ENCODE measurements at regions not wholly inside any gene's neighbourhood (a gene's known extent, or its start where the extent isn't known, plus 50 kb on each side); places are given as distances from the start of the nearest gene placed in this dataset.

GRCh38 chr16:73505577-73505976, 457.6 kb upstream of the ZFHX3 start:
- Histone ChIP-seq H4K20me1 (ENCODE audit: insufficient read depth, low read length) (no peaks in the 10 kb centered on the region), H3K79me2 (ENCODE audit: insufficient read depth, low read depth, low read length) (no peaks in the 10 kb centered on the region), H3K4me2 (ENCODE audit: low read length) (no peak overlapping the region), H3K27ac (ENCODE audit: low read depth, low read length, poor library complexity, severe bottlenecking) (no peak overlapping the region), H3K9me2 (ENCODE audit: insufficient read depth, low read length) (no peaks in the 10 kb centered on the region), H3K4me3 (ENCODE audit: low read depth, low read length, poor library complexity, severe bottlenecking) (no peak overlapping the region), H3K9me3 (ENCODE audit: low read length) (no peaks in the 10 kb centered on the region), H3K4me1 (ENCODE audit: insufficient read depth, low read length, poor library complexity, severe bottlenecking) (no peaks in the 10 kb centered on the region), H3K36me3 (ENCODE audit: insufficient read depth, low read length) (no peaks in the 10 kb centered on the region), H2AFZ (ENCODE audit: low read length) (no peak overlapping the region)
- ChIA-PET CTCF (ENCODE audit: unreplicated experiment) (no interaction called here), POLR2A (no interaction called here)
- intact Hi-C loops (cut with micrococcal nuclease; ENCODE audit: unreplicated experiment) = no loop called here
- BruUV-seq (replicated peaks) = no TSS peak
- DNase-seq (ENCODE audit: low spot score) = no peak
- no peak for TF ChIP-seq EZH2phosphoT487 (IDR thresholded peaks at IDR 0.05; ENCODE audit: borderline replicate concordance, low read depth, low read length)
- TF ChIP-seq, protein P1, sequence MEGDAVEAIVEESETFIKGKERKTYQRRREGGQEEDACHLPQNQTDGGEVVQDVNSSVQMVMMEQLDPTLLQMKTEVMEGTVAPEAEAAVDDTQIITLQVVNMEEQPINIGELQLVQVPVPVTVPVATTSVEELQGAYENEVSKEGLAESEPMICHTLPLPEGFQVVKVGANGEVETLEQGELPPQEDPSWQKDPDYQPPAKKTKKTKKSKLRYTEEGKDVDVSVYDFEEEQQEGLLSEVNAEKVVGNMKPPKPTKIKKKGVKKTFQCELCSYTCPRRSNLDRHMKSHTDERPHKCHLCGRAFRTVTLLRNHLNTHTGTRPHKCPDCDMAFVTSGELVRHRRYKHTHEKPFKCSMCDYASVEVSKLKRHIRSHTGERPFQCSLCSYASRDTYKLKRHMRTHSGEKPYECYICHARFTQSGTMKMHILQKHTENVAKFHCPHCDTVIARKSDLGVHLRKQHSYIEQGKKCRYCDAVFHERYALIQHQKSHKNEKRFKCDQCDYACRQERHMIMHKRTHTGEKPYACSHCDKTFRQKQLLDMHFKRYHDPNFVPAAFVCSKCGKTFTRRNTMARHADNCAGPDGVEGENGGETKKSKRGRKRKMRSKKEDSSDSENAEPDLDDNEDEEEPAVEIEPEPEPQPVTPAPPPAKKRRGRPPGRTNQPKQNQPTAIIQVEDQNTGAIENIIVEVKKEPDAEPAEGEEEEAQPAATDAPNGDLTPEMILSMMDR (conservative IDR thresholded peaks at IDR 0.05; ENCODE audit: low read length) = no peak

DNA sequence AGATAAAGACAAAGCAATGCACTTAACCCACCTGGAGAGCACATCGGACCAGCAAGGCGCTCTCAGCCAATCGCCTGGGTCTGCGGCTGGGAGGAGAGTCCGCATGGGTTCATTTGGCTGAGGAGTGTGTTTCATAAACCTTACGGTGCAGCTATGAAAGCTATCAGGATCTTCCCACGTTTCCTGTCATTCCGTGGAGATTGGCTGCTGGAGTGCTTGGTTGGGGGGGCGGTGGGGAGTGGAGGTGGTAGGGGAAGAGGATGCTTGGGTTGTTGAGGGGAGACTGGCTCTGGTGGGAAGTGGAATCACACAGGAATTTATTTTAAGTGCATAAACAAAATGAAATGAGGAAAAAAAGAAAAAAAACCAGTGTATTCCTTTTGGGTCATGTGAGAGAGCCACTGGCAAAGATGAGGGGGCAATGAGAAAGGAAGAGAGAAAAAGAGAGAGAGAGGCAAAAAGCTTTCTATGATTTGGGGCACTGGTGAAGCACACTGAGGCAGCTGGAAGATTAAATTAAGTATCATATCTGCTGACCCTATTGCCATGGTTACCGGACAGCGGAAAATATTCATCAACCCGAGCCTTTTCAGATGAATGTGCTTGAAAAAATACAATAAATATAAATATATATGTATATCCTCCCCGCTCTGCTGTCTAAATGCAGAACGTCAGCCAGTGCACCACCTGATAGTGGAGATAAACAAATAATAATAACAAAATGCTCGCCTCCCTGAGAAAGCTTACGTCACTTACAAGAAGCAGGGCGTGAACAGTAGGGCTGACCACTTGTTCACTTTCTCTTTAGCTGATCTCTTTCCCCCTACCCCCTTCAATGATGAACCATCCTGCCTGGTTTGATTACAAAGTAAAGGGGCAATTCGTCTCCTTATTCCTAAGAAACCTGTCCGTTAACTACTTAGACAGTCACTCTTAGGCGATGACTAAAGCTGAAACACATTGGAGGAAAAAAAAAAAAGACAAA, 457.0 kb upstream of the ZFHX3 start:
- TF ChIP-seq, protein P1 (conservative IDR thresholded peaks at IDR 0.05; ENCODE audit: low read length) = no peak
- TF ChIP-seq EZH2phosphoT487 (IDR thresholded peaks at IDR 0.05; ENCODE audit: borderline replicate concordance, low read depth, low read length) = no peak
- no TSS peak for BruUV-seq (replicated peaks)

DNA sequence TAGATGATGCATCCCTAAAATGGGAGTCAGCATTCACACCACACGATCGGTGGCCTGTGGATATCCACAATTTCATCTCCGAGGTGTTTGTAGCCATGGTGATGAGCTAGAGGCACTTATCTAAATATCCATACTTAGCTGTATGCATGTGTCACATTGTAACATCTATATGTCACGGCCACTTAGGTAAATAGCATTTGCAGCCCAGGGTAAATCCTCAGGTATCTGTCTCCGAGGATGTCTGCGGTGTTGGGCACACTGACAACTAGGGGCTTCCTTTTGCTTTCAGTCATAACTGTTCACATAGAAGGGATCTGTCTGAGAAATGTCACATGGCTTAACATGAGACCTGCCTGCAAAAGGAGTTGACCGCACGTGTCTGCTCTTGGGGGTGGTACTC, 455.2 kb upstream of the ZFHX3 start:
- no peak overlapping the region for H3K4me3 ChIP-seq (ENCODE audit: low read depth, low read length, poor library complexity, severe bottlenecking)
- no peaks in the 10 kb centered on the region for H3K36me3 ChIP-seq (ENCODE audit: insufficient read depth, low read length)
- no peaks in the 10 kb centered on the region for H4K20me1 ChIP-seq (ENCODE audit: insufficient read depth, low read length)
- no peak overlapping the region for H3K27ac ChIP-seq (ENCODE audit: low read depth, low read length, poor library complexity, severe bottlenecking)
- no peak overlapping the region for H2AFZ ChIP-seq (ENCODE audit: low read length)
- intact Hi-C loops (cut with micrococcal nuclease; ENCODE audit: unreplicated experiment) = no loop called here
- no peaks in the 10 kb centered on the region for H3K9me3 ChIP-seq (ENCODE audit: low read length)
- no TSS peak for BruUV-seq (replicated peaks)
- H3K4me1 ChIP-seq (ENCODE audit: insufficient read depth, low read length, poor library complexity, severe bottlenecking) = no peaks in the 10 kb centered on the region
- POLR2A ChIA-PET = no interaction called here
- DNase-seq (ENCODE audit: low spot score) = no peak
- no peaks in the 10 kb centered on the region for H3K79me2 ChIP-seq (ENCODE audit: insufficient read depth, low read depth, low read length)
- H3K9me2 ChIP-seq (ENCODE audit: insufficient read depth, low read length) = no peaks in the 10 kb centered on the region
- TF ChIP-seq, protein P1 (conservative IDR thresholded peaks at IDR 0.05; ENCODE audit: low read length) = no peak
- no peak for TF ChIP-seq EZH2phosphoT487 (IDR thresholded peaks at IDR 0.05; ENCODE audit: borderline replicate concordance, low read depth, low read length)
- CTCF ChIA-PET (ENCODE audit: unreplicated experiment) = no interaction called here
- no peak overlapping the region for H3K4me2 ChIP-seq (ENCODE audit: low read length)

More for the DNA sequence above, 457.0 kb upstream of the ZFHX3 start:
- Histone ChIP-seq H3K9me2 (ENCODE audit: insufficient read depth, low read length) (no peaks in the 10 kb centered on the region), H3K9me3 (ENCODE audit: low read length) (no peaks in the 10 kb centered on the region), H3K4me1 (ENCODE audit: insufficient read depth, low read length, poor library complexity, severe bottlenecking) (no peaks in the 10 kb centered on the region), H3K36me3 (ENCODE audit: insufficient read depth, low read length) (no peaks in the 10 kb centered on the region), H2AFZ (ENCODE audit: low read length) (no peak overlapping the region), H3K4me3 (ENCODE audit: low read depth, low read length, poor library complexity, severe bottlenecking) (no peak overlapping the region), H4K20me1 (ENCODE audit: insufficient read depth, low read length) (no peaks in the 10 kb centered on the region), H3K4me2 (ENCODE audit: low read length) (no peak overlapping the region), H3K79me2 (ENCODE audit: insufficient read depth, low read depth, low read length) (no peaks in the 10 kb centered on the region), H3K27ac (ENCODE audit: low read depth, low read length, poor library complexity, severe bottlenecking) (no peak overlapping the region)
- ChIA-PET POLR2A (no interaction called here), CTCF (ENCODE audit: unreplicated experiment) (no interaction called here)
- intact Hi-C loops (cut with micrococcal nuclease; ENCODE audit: unreplicated experiment) = no loop called here
- no peak for DNase-seq (ENCODE audit: low spot score)

Data from OCI-LY7 (cell line).